BLaER1 treated with 17β-estradiol and CSF1 and Interleukin-3, amounts not matched to agents 10 nM and 100 nM (cell line): ENCODE measurements at regions not wholly inside any gene's neighbourhood (a gene's known extent, or its start where the extent isn't known, plus 50 kb on each side); places are given as distances from the start of the nearest gene placed in this dataset.

Source experiments
- H3K27ac ChIP-seq, 11 experiments: shearing (Covaris generic); formaldehyde crosslinking; 2 replicates each; pipeline ENCODE4 v1.8.1; 2022
- H3K27me3 ChIP-seq, 11 experiments: shearing (Covaris generic); formaldehyde crosslinking; 2 replicates each; pipeline ENCODE4 v1.8.1; 2022
- H3K36me3 ChIP-seq, 11 experiments: shearing (Covaris generic); formaldehyde crosslinking; 2 replicates each; pipeline ENCODE4 v1.8.1; 2022
- H3K4me1 ChIP-seq, 10 experiments: shearing (Covaris generic); formaldehyde crosslinking; 2 replicates each; pipeline ENCODE4 v1.8.1; 2022
- H3K4me2 ChIP-seq, 11 experiments: shearing (Covaris generic); formaldehyde crosslinking; 2 replicates each; pipeline ENCODE4 v1.8.1; 2022
- H3K4me3 ChIP-seq, 10 experiments: shearing (Covaris generic); formaldehyde crosslinking; 2 replicates each; pipeline ENCODE4 v1.8.1; 2022
- H3K9ac ChIP-seq, 11 experiments: shearing (Covaris generic); formaldehyde crosslinking; 2 replicates each; pipeline ENCODE4 v1.8.1; 2022
- H3K9me3 ChIP-seq, 11 experiments: shearing (Covaris generic); formaldehyde crosslinking; replicated peaks in 1 of 11; 2 replicates each; pipeline ENCODE4 v1.8.1; 2022
- H4K20me1 ChIP-seq, 11 experiments: shearing (Covaris generic); formaldehyde crosslinking; 2 replicates each; pipeline ENCODE4 v1.8.1; 2022
- Cebpa-rat ChIP-seq, 11 experiments: shearing (Covaris generic); IDR thresholded peaks; 2 replicates each; pipeline ENCODE4 v1.8.1; 2022

GRCh38 chrX:40420899-40421729 is 159.7 kb upstream of the ATP6AP2 start:
- Histone ChIP-seq H4K20me1 (no peaks in the 10 kb centered on the region), H3K4me1 (peaks cover 19 to 63% (median 38%) of the 10 kb centered on the region in 10 experiments), H3K9me3 (peaks cover 3 to 30% (median 11%) of the 10 kb centered on the region in 11 experiments; a peak in 13 of 22 replicates), H3K27ac (peak overlapping the region in 3 of 11 experiments; percentile 3 to 39 (median 15); a peak in 4 of 22 replicates), H3K9ac (no peak overlapping the region), H3K4me3 (no peak overlapping the region), H3K4me2 (peak overlapping the region in 4 of 11 experiments; percentile 3 to 77 (median 35); a peak in 7 of 22 replicates), H3K36me3 (no peaks in the 10 kb centered on the region), H3K27me3 (no peaks in the 10 kb centered on the region)
- TF ChIP-seq Cebpa-rat (IDR thresholded peaks at IDR 0.05), result no peak

GRCh38 chrX:40418813-40419195 is 162.0 kb upstream of the ATP6AP2 start:
- Histone ChIP-seq H3K9me3 (peaks cover 0 to 11% (median 0%) of the 10 kb centered on the region in 11 experiments; a peak in 4 of 22 replicates), H3K4me2 (peak overlapping the region; percentile 22 to 77 (median 65); a peak in 21 of 22 replicates), H3K9ac (peak overlapping the region in 6 of 11 experiments; percentile 6 to 60 (median 48); a peak in 9 of 22 replicates), H3K36me3 (no peaks in the 10 kb centered on the region), H3K4me3 (peak overlapping the region in 2 of 10 experiments; percentile 9 to 17; a peak in 1 of 20 replicates), H4K20me1 (no peaks in the 10 kb centered on the region), H3K4me1 (peaks cover 19 to 65% (median 39%) of the 10 kb centered on the region in 10 experiments), H3K27ac (peak overlapping the region in 8 of 11 experiments; percentile 19 to 78 (median 71); a peak in 16 of 22 replicates), H3K27me3 (0 out of 22 replicates have a peak, but pooled peaks cover 0 to 4% (median 0%) of the 10 kb centered on the region in 11 experiments)
- TF ChIP-seq Cebpa-rat (IDR thresholded peaks at IDR 0.05), result peak in 8 of 11 experiments; percentile 32 to 74 (median 52); a peak in 9 of 22 replicates

GRCh38 chrX:40418146-40418812 is 162.5 kb upstream of the ATP6AP2 start:
- Histone ChIP-seq H3K4me1 (peaks cover 19 to 66% (median 36%) of the 10 kb centered on the region in 10 experiments), H3K9me3 (peaks cover 0 to 8% (median 0%) of the 10 kb centered on the region in 11 experiments; a peak in 2 of 22 replicates), H4K20me1 (no peaks in the 10 kb centered on the region), H3K27me3 (0 out of 22 replicates have a peak, but pooled peaks cover 0 to 7% (median 0%) of the 10 kb centered on the region in 11 experiments), H3K4me2 (peak overlapping the region; percentile 22 to 77 (median 65); a peak in 20 of 22 replicates), H3K27ac (peak overlapping the region in 8 of 11 experiments; percentile 19 to 78 (median 71); a peak in 16 of 22 replicates), H3K4me3 (0 out of 20 replicates have a peak overlapping the region, but pooled peaks of 1 of the 10 experiments have one; percentile 17), H3K36me3 (no peaks in the 10 kb centered on the region), H3K9ac (peak overlapping the region in 6 of 11 experiments; percentile 6 to 60 (median 48); a peak in 9 of 22 replicates)
- no peak; a peak in 1 of 22 replicates for TF ChIP-seq Cebpa-rat (IDR thresholded peaks at IDR 0.05)

GRCh38 chrX:40415675-40416074 is 165.1 kb upstream of the ATP6AP2 start:
- 0 out of 22 replicates have a peak, but pooled peaks cover 0 to 8% (median 0%) of the 10 kb centered on the region in 11 experiments for H3K27me3 ChIP-seq
- peaks cover 19 to 76% (median 43%) of the 10 kb centered on the region in 10 experiments for H3K4me1 ChIP-seq
- peak overlapping the region in 3 of 11 experiments; percentile 62 to 77 (median 66); a peak in 3 of 22 replicates for H3K4me2 ChIP-seq
- TF ChIP-seq Cebpa-rat (IDR thresholded peaks at IDR 0.05), result no peak
- H3K4me3 ChIP-seq, result no peak overlapping the region
- H3K9ac ChIP-seq, result no peak overlapping the region
- peak overlapping the region in 4 of 11 experiments; percentile 70 to 78 (median 74); a peak in 6 of 22 replicates for H3K27ac ChIP-seq
- no peaks in the 10 kb centered on the region for H3K36me3 ChIP-seq
- H3K9me3 ChIP-seq, result peaks cover 0 to 7% (median 3%) of the 10 kb centered on the region in 11 experiments; a peak in 12 of 22 replicates
- no peaks in the 10 kb centered on the region for H4K20me1 ChIP-seq

- peak overlapping the region in 1 of 11 experiments; percentile 9; a peak in 1 of 22 replicates for H3K4me2 ChIP-seq
- TF ChIP-seq Cebpa-rat (IDR thresholded peaks at IDR 0.05), result no peak
- H3K9me3 ChIP-seq, result peaks cover 3 to 21% (median 14%) of the 10 kb centered on the region in 11 experiments; a peak in 21 of 22 replicates
- H3K4me3 ChIP-seq, result no peak overlapping the region
- no peaks in the 10 kb centered on the region for H3K36me3 ChIP-seq
- no peak overlapping the region for H3K9ac ChIP-seq
- H4K20me1 ChIP-seq, result no peaks in the 10 kb centered on the region
- 0 out of 22 replicates have a peak, but pooled peaks cover 0 to 8% (median 0%) of the 10 kb centered on the region in 11 experiments for H3K27me3 ChIP-seq
- H3K27ac ChIP-seq, result no peak overlapping the region
- H3K4me1 ChIP-seq, result peaks cover 19 to 64% (median 40%) of the 10 kb centered on the region in 10 experiments
These were observed 166.4 kb upstream of the ATP6AP2 start for GRCh38 chrX:40414335-40414734.

GRCh38 chrX:40411340-40412111 is 169.2 kb upstream of the ATP6AP2 start:
- no peak for TF ChIP-seq Cebpa-rat (IDR thresholded peaks at IDR 0.05)

GRCh38 chrX:40410859-40411258 is 169.9 kb upstream of the ATP6AP2 start:
- TF ChIP-seq Cebpa-rat (IDR thresholded peaks at IDR 0.05), result no peak
- peaks cover 23 to 42% (median 32%) of the 10 kb centered on the region in 11 experiments for H3K9me3 ChIP-seq

More at GRCh38 chrX:40411340-40412111, 169.2 kb upstream of the ATP6AP2 start:
- H3K4me1 ChIP-seq, result peaks cover 8 to 53% (median 25%) of the 10 kb centered on the region in 10 experiments
- H3K27me3 ChIP-seq, result 0 out of 22 replicates have a peak, but pooled peaks cover 0 to 8% (median 0%) of the 10 kb centered on the region in 11 experiments
- H3K4me3 ChIP-seq, result no peak overlapping the region
- peak overlapping the region in 6 of 11 experiments; percentile 37 to 68 (median 46); a peak in 10 of 22 replicates for H3K27ac ChIP-seq
- no peak overlapping the region; a peak in 1 of 22 replicates for H3K9ac ChIP-seq
- H3K4me2 ChIP-seq, result peak overlapping the region in 4 of 11 experiments; percentile 32 to 70 (median 58); a peak in 9 of 22 replicates
- H3K9me3 ChIP-seq, result peaks cover 23 to 42% (median 32%) of the 10 kb centered on the region in 11 experiments
- H3K36me3 ChIP-seq, result no peaks in the 10 kb centered on the region
- no peaks in the 10 kb centered on the region for H4K20me1 ChIP-seq

More at GRCh38 chrX:40410859-40411258, 169.9 kb upstream of the ATP6AP2 start:
- peak overlapping the region in 4 of 11 experiments; percentile 27 to 68 (median 56); a peak in 4 of 22 replicates for H3K27ac ChIP-seq
- peak overlapping the region in 2 of 11 experiments; percentile 6 to 70; a peak in 1 of 22 replicates for H3K4me2 ChIP-seq
- H3K27me3 ChIP-seq, result 0 out of 22 replicates have a peak, but pooled peaks cover 0 to 8% (median 0%) of the 10 kb centered on the region in 11 experiments
- H4K20me1 ChIP-seq, result no peaks in the 10 kb centered on the region
- no peak overlapping the region for H3K4me3 ChIP-seq
- H3K9ac ChIP-seq, result no peak overlapping the region
- H3K36me3 ChIP-seq, result no peaks in the 10 kb centered on the region
- H3K4me1 ChIP-seq, result peaks cover 11 to 53% (median 27%) of the 10 kb centered on the region in 10 experiments
